Esophagus muscularis mucosa (tissue), 4 donors: ENCODE measurements at regions not wholly inside any gene's neighbourhood (a gene's known extent, or its start where the extent isn't known, plus 50 kb on each side); places are given as distances from the start of the nearest gene placed in this dataset.

ENCODE experiments used
- DNase-seq: peaks from one replicate; pipeline ENCODE4 v3.0.0-alpha.2; 2017; ENCODE audit errors: extremely low spot score
- H3K27ac ChIP-seq, 4 donors: fragments of 200-600 bp; sonication (generic); replicated peaks in 1 of 4; 1 replicate in 3 of 4; 2 replicates in 1 of 4; pipeline ENCODE4 v1.5.1; 2016 to 2019; ENCODE audit warnings: mild to moderate bottlenecking in 1 of 4
- H3K27me3 ChIP-seq, 4 donors: fragments of 200-600 bp; sonication (generic); one replicate each; pipeline versions ENCODE4 v1.5.1 to v1.6.0; 2016 to 2019
- H3K36me3 ChIP-seq, 4 donors: fragments of 200-600 bp; sonication (generic); one replicate each; pipeline ENCODE4 v1.5.1; 2016 to 2019
- H3K4me1 ChIP-seq, 4 donors: fragments of 200-600 bp; sonication (generic); one replicate each; pipeline ENCODE4 v1.5.1; 2016 to 2019
- H3K4me3 ChIP-seq, 4 donors: fragments of 200-600 bp; sonication (generic); 1 replicate in 2 of 4; 2 replicates in 2 of 4; pipeline ENCODE4 v1.5.1; 2016 to 2019; ENCODE audit warnings: mild to moderate bottlenecking in 4 of 4, moderate library complexity in 1 of 4
- H3K9me3 ChIP-seq, 4 donors: fragments of 200-600 bp; sonication (generic); 1 replicate in 3 of 4; 2 replicates in 1 of 4; pipeline ENCODE4 v1.5.1; 2016 to 2019
- EP300 ChIP-seq: sonication (generic); formaldehyde crosslinking; IDR thresholded peaks from one replicate; pipeline ENCODE4 v1.6.1; 2017; ENCODE audit warnings: antibody characterized with exemption
- POLR2A ChIP-seq: fragments of 450-650 bp; IDR thresholded peaks from one replicate; pipeline ENCODE4 v1.6.1; 2017; ENCODE audit warnings: antibody characterized with exemption, moderate library complexity, mild to moderate bottlenecking, low read depth
- POLR2AphosphoS5 ChIP-seq, 2 donors: sonication (generic); formaldehyde crosslinking; IDR thresholded peaks; one replicate each; pipeline ENCODE4 v1.6.1; 2017; ENCODE audit warnings: antibody characterized with exemption in 2 of 2
- WGBS: methylation state at CpG from one replicate; pipeline ENCODE4 v1.1.5; 2018; 5-methylcytosine and 5-hydroxymethylcytosine counted together
- intact Hi-C: fragments of 100-400 bp; cut with DNase I; formaldehyde crosslinking; loops from one replicate; pipeline ENCODE4 v1.15.1; 2023
- TF ChIP-seq, protein P1 (sequence below), 3 experiments: fragments of 200-600 bp in 2 of 3; fragments of 450-650 bp in 1 of 3; sonication (generic) in 2 of 3; IDR thresholded peaks; one replicate each; pipeline ENCODE4 v1.5.1; 2017 to 2019; ENCODE audit warnings: antibody characterized with exemption in 3 of 3, mild to moderate bottlenecking in 2 of 3, moderate library complexity in 1 of 3

DNA sequence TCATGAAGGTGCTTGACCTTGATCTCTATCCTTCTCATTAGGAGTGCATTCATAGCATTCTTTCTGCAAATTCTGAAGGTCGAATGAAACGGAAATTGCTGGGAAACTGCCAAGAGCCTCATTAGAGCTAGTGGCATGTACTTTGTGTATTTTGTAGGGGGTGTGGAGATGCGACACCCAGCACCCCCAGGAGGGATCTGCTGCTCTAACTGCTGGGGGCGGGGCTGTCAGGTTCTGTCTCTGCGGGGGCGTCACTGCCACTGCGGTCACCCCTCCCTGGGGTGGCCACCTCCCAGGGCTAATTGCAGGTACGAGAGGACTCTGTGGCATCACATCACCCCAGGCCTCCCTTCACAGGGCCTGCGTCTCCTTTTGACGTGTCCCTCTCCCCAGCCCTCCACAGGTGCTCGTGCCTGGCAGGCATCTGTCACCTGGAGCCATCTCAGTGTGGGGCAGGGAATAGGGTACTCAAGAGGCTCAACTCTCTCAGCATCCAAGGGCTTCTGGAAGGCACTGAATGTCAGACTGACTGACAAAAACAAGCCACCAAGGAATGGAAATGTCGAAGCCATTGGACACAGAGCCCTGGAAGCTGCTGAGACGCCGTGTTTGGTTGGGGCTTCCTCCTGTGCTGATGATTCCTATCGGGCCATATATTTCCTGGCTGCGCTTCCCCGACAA, 151.1 kb downstream of the ACTR3B start:
- TF ChIP-seq EP300: no peak
- TF ChIP-seq, protein P1, sequence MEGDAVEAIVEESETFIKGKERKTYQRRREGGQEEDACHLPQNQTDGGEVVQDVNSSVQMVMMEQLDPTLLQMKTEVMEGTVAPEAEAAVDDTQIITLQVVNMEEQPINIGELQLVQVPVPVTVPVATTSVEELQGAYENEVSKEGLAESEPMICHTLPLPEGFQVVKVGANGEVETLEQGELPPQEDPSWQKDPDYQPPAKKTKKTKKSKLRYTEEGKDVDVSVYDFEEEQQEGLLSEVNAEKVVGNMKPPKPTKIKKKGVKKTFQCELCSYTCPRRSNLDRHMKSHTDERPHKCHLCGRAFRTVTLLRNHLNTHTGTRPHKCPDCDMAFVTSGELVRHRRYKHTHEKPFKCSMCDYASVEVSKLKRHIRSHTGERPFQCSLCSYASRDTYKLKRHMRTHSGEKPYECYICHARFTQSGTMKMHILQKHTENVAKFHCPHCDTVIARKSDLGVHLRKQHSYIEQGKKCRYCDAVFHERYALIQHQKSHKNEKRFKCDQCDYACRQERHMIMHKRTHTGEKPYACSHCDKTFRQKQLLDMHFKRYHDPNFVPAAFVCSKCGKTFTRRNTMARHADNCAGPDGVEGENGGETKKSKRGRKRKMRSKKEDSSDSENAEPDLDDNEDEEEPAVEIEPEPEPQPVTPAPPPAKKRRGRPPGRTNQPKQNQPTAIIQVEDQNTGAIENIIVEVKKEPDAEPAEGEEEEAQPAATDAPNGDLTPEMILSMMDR (IDR thresholded peaks at IDR 0.05): no peak
- TF ChIP-seq POLR2AphosphoS5 (IDR thresholded peaks at IDR 0.05): no peak
- no peak for TF ChIP-seq POLR2A
- DNase-seq: no peak
- no peaks in the 10 kb centered on the region for H3K36me3 ChIP-seq
- H3K4me3 ChIP-seq: no peak overlapping the region
- WGBS: 61% methylated on average over 15 of the region's 17 CpGs
- intact Hi-C loops: no loop called here
- no peak overlapping the region for H3K27ac ChIP-seq
- peaks cover 0 to 14% (median 0%) of the 10 kb centered on the region in 4 donors for H3K27me3 ChIP-seq
- H3K9me3 ChIP-seq: no peaks in the 10 kb centered on the region
- H3K4me1 ChIP-seq: no peaks in the 10 kb centered on the region

DNA sequence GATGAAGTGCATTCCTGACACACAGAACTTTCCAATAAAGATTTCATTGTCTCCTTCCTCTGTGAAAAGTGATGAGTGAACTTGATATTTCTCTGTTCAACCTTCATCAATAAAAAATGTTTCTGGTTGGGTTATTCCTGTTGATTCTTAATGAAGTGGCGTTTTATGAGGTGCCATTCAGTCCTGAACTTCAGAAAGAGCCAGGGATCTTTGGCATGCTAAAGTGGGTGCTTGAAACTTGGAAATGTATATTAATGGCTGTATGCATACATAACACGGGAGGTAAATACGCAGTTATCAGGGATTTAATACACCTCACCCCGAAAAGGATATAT, 151.6 kb downstream of the ACTR3B start:
- TF ChIP-seq, protein P1 (IDR thresholded peaks at IDR 0.05): no peak
- TF ChIP-seq POLR2A (no peak), POLR2AphosphoS5 (IDR thresholded peaks at IDR 0.05) (no peak), EP300 (no peak)
- H3K4me1 ChIP-seq: no peaks in the 10 kb centered on the region
- H3K36me3 ChIP-seq: no peaks in the 10 kb centered on the region
- no peaks in the 10 kb centered on the region for H3K9me3 ChIP-seq
- intact Hi-C loops: no loop called here
- H3K27me3 ChIP-seq: peaks cover 0 to 14% (median 0%) of the 10 kb centered on the region in 4 donors
- no peak overlapping the region for H3K4me3 ChIP-seq
- DNase-seq: no peak
- H3K27ac ChIP-seq: no peak overlapping the region
- 78% methylated on average over 4 of the region's 4 CpGs for WGBS

DNA sequence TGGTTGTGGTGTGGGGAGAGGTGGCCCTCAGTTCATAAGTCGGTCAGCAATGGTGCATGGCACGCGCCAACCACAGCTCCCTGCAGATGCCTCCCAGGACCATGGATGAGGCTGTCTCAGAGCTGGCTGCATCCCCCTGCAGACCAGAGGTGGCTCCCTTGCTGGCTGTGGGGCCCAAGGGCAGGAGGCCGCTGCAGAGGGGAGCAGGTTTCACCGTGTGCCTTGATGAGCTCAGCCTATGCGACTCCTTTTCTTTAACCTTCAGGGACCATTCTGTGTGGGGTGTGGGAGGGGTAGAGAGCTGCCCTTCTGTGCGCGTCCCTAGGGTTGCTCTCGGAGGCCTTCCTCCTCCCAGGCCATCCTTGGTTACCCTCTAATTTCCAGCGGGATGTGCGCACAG, 152.4 kb downstream of the ACTR3B start:
- 95% methylated on average over 10 of the region's 11 CpGs for WGBS
- H3K27ac ChIP-seq: no peak overlapping the region
- no peak for TF ChIP-seq EP300
- TF ChIP-seq, protein P1 (IDR thresholded peaks at IDR 0.05): no peak
- no peak for TF ChIP-seq POLR2AphosphoS5 (IDR thresholded peaks at IDR 0.05)
- TF ChIP-seq POLR2A: no peak
- no peaks in the 10 kb centered on the region for H3K9me3 ChIP-seq
- peaks cover 0 to 14% (median 0%) of the 10 kb centered on the region in 4 donors for H3K27me3 ChIP-seq
- no peak overlapping the region for H3K4me3 ChIP-seq
- no peaks in the 10 kb centered on the region for H3K4me1 ChIP-seq
- no peak for DNase-seq
- no peaks in the 10 kb centered on the region for H3K36me3 ChIP-seq
- intact Hi-C loops: no loop called here

DNA sequence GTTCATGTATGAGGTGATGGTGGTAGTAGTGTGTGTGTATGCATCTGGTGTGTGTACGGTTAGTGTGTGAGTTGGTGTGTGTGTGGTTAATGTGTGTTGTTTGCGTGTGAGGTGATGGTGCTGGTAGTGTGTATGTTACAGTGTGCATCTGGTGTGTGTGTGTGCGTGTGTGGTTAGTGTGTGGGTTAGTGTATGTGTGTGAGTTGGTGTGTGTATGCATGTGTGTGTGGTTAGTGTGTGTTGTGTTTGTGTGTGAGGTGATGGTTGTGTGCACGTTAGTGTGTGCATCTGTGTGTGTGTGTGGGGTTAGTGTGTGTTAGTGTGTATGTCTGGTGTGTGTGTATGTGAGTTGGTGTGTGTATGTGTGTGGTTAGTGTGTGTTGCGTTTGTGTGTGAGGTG, 153.0 kb downstream of the ACTR3B start:
- intact Hi-C loops: no loop called here
- Histone ChIP-seq H3K4me1 (no peaks in the 10 kb centered on the region), H3K36me3 (no peaks in the 10 kb centered on the region), H3K27ac (no peak overlapping the region), H3K27me3 (peaks cover 0 to 14% (median 0%) of the 10 kb centered on the region in 4 donors), H3K9me3 (no peaks in the 10 kb centered on the region), H3K4me3 (no peak overlapping the region)
- WGBS: 91% methylated on average over 5 of the region's 5 CpGs
- no peak for TF ChIP-seq EP300
- TF ChIP-seq, protein P1 (IDR thresholded peaks at IDR 0.05): no peak
- TF ChIP-seq POLR2AphosphoS5 (IDR thresholded peaks at IDR 0.05): no peak
- TF ChIP-seq POLR2A: no peak
- DNase-seq: no peak

DNA sequence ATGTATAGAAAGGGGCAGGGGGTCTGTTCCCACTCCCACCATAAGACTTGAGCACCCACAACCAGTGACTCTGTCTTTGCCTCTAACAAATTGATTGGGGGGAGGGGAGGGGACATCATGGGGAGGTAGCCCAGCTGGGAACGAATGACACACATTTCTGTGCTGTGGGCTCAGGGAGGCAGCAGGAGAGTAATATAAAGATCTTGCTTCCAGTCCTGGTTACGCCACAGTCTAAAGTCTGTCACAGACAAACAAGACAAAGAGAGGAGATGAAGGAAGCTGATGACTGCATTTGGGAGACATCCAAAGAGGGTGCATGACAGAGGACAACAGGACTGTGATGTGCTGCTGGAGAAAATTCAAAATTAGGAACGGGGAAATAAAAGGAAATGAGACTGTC, 153.9 kb downstream of the ACTR3B start:
- Histone ChIP-seq H3K27ac (no peak overlapping the region), H3K4me3 (no peak overlapping the region), H3K4me1 (no peaks in the 10 kb centered on the region), H3K36me3 (no peaks in the 10 kb centered on the region), H3K27me3 (peaks cover 0 to 14% (median 0%) of the 10 kb centered on the region in 4 donors), H3K9me3 (no peaks in the 10 kb centered on the region)
- DNase-seq: no peak
- TF ChIP-seq EP300 (no peak), POLR2AphosphoS5 (IDR thresholded peaks at IDR 0.05) (no peak), POLR2A (no peak)
- TF ChIP-seq, protein P1 (IDR thresholded peaks at IDR 0.05): no peak
- intact Hi-C loops: no loop called here
- WGBS: 84% methylated on average over 3 of the region's 3 CpGs
